NCI-H69 (cell line): ENCODE measurements at regions not wholly inside any gene's neighbourhood (a gene's known extent, or its start where the extent isn't known, plus 50 kb on each side); places are given as distances from the start of the nearest gene placed in this dataset.
"Not testable (repeated sequence)": the region's sequence is repeated elsewhere in the genome, so short reads cannot be mapped to it uniquely, and the experiment has no call there.

Experiments
- DNase-seq: peaks from one replicate; lab custom pipeline; 2025; lab: John Stamatoyannopoulos, UW

DNA sequence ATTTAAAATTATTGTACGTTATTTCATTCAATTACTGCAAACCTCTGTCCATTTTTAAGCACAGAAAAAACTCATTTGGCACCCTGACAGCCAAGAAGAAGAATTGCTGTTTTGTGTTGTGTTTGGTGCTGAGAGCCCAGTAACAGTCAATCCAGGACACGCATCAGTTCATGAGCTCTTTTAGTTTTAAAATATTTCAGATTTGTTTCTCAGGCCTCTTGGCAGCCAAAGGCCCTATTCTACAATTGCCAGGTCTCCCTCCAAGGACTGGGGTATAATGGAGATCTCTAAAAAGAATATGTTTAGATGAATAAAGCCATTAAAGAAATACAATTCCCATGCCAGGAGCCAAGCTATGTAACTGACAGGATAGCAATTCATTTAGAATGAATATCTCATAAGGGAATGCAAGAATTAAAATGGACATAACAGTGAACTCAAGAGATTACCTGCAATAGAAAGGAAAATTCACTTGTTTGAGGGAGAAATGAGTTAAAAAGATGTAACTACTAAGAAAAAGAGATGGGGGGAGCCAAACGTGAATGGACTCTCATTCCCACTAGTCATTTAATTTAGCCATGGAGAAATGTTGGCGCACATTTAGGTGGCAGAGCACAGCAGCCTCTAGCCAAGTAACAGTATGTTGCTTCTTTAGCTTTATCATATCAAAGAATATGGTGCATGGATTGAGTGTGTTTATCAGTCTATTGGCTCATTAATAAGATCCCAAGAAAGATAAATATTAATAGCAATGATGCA lies 140.6 kb upstream of the PELI2 start:
- no peak for DNase-seq

DNA sequence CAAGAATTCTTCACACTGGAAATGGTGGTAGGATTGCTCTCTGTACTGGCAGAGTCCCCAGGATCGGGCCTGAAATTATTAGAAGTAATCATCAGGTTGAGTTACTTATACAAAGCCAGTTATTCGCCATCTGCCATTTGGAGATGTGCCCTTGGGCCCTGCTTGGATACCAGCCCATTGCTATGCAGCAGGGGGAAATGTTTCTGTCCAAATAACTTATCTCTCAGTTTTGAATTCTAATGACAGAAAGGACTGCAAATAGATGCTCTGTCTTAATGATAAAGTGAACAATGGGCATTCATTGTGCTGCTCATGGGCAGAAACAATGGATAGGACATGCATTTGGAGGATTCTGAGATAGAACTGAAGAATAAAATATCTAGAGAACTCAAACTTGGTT lies 139.1 kb upstream of the PELI2 start:
- peak; percentile 94 for DNase-seq

DNA sequence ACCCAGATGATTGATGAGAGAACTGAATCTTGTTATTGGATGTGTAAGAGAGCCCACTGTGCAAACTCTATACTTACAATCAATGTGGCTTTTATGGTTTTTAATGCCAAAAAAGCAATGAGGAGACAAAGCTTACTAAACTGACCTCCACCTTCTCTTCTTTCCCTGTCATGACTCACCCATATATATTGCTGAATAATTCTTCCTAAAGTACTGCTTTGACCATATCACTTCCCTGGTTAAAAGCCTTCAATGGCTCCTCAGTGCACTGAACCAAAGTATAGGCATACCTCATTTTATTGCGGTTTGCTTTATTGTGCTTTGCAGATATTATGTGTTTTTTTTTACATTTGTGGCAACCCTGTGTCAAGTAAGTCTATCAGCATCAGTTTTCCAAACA lies 138.4 kb upstream of the PELI2 start:
- peak; percentile 75 for DNase-seq

DNA sequence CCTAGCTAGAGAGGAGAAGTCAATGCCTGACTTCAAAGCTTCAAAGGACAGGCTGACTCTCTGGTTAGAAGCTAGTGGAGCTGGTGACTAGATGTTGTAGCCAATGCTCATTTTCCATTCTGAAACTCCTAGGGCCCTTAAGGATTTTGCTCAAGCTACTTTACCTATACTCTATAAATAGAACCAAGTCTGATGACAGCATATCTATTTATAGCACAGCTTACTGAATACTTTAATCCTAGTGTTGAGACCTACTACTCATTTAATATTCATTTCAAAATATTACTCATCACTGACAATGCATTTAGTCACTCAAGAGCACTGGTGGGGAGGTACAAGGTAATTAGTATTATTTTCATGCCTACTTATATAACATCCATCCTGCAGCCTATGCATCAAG lies 137.2 kb upstream of the PELI2 start:
- DNase-seq, result no peak

DNA sequence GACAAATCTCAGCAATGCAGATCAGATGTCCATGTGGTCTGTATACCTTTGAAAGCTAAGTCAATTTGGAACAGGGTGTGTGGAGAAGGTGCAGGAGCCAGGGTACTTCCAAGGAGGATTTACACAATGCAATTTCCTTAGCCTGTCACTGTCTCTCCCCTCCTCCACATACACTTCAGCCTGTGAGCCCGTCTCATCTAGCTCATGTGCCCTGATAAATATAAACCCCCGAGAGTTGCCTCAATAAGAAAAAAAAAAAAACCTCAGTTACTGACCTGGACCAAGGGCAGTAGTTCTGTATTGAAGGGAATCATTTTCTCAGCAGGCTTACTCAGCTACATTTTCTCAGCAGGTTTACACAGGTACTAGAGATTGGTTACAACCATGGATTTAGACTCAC lies 132.1 kb upstream of the PELI2 start:
- DNase-seq, result peak; percentile 57

DNA sequence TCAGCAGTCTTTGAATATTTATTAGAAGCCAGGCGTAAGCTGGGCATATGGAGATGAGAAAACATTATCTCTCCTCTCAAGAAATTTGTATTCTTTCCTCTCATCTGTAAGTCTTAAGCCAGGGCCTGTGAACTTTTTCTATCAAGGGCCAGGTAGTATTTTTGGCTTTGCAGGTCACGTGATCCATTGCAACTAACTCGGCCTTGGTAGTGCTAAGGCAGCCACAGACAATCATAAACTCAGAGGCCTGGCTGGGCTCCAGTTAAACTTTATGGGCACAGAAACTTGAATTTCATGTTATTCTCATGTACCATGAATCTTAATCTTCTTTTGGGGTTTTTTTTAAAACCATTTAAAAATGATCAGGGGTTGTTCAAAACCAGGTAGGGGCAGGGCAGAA lies 117.4 kb upstream of the PELI2 start:
- no peak for DNase-seq

DNA sequence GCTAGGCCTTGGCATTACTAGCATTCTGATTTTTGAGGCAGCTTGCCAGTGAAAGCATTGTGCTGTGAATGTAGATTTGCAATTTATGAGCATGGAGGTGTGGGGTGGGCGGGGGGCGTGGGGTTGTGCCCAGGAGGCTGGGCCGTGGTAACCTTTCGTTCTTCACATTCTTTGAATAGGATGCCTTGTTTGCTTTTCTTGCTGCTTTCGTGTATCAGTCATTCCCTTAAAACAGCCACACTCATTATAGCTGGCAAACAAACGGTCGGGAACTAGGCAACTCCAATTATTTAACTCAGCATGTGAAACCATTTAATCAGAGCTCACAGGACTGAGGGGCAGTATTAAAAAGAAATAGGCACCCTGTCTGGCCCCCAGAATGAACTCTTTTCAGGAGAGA lies 115.9 kb upstream of the PELI2 start:
- DNase-seq, result peak; percentile 98

DNA sequence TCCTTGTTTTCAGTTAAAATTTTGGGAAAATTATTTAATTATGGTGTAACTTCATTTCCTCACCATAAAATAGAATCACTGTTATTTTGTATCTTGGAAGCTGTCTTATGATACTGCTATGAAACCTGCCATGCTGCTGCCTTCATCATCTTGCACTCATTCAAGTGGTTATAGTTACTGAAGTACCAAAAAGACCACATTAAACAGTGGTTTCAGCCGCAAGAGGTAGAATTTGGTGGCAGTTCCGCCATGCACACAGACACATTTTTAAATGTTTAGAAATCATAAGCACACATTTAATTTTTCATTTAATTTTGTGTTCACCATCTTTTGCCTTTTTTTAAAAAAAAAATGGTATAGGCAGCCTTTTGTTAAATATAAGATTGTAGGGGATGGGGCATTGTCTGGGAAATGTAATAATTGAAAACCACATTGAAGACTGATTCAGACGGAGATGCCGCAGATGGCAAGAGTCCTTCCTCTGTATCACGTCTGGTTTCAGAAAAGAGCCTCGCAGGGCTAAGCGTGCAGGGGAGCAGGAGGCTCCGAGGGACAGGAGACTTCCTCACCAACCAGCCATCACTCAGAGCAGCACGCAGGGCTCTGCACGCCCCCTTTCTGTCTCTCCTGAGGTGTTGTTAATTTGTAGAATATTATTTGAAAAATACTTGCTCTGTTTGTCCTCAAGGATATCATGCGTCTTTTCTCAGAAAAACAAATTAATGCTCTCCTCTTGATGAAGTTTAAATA lies 115.2 kb upstream of the PELI2 start:
- DNase-seq, result peak; percentile 65

DNA sequence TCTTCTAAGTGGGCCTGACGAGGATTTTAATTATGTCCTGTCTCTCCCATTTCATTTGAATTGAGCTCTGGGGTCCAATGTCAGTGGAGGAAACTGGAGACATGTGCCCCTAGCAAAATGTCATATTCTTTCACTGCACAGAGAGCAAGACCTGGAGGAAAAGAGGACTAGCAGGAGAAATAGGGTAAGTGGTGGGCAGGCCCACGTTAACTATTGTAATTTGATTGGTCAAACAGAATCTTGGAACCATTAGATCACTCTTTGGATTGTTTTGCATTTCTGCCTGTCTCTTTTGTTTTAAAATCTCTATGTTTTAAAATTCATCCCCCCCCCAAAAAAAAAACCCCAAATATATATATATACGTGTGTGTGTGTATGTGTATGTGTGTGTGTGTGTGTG lies 113.9 kb upstream of the PELI2 start:
- DNase-seq, result no peak

DNA sequence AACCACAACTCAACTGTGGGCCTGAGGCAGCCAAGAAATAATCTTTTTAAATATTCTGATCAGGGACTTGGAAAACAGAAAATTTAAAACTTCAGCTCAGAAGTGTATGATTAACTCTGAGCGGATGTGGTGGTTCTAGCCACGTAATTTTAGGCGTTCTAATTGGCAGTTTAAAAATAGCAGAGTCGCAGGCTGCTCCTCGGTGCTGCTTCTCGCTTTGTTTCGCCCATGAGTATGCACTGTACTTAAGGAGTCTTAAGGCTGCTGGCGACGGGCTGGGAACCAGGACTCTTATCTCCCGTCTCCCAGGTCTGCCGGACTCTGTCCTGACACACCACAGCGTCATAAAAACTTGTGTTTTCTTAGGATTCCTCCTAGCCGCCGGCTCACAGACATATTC lies 113.4 kb upstream of the PELI2 start:
- peak; percentile 22 for DNase-seq

DNA sequence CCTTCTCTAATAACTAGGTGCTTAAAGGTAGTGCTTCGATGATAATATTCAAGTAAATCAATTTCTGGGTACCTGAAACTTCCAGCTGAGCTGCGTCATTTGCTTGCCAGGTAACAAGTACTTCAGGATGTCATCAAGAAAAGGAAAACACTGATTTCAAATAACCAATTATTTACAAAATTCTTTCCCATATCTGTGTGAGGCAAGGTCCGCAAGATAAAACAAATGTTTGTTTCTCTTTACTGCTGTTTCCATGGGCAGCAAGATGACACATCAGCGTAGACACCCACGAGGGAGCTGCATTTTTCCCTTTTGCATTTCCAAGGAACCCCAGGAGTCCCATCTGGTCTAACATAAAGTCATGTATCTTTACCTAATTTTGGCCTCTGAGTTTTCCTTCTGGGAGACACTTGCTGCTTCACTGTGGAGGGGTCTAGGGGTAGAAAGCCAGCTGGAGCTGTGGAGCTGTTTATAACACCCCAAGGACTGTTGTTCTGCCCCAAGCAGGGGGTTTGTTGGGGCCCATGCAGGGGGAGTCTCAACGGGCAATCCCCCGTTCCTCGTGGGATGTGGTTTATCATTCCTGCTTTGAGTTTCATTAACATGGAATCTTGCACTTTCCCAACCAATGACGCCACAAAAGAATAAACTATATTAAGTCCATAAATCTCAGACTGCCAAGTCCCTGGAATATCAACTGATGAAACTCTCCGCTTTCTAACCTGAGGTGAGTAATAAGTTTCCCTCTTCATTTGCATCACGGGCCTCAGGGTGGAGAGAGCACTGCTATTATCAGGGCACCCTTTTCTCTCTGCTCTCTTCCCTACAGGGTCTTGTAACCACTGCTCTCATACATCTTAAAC lies 112.8 kb upstream of the PELI2 start:
- peak; percentile 43 for DNase-seq

DNA sequence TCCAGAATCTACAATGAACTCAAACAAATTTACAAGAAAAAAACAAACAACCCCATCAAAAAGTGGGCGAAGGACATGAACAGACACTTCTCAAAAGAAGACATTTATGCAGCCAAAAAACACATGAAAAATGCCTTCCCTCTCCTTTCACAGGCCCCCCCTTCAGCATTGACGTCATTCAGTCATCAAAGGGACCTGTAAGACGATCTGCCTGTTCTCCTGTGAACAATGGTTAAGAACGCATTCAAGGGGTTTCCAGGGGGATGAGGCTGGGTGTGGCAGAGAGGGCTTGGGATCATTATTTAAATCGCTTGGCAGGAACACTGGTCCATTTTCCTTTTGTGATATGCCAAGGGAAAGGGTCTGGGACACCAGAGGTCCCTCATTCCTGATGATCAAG lies 110.7 kb upstream of the PELI2 start:
- peak; percentile 84 for DNase-seq

DNA sequence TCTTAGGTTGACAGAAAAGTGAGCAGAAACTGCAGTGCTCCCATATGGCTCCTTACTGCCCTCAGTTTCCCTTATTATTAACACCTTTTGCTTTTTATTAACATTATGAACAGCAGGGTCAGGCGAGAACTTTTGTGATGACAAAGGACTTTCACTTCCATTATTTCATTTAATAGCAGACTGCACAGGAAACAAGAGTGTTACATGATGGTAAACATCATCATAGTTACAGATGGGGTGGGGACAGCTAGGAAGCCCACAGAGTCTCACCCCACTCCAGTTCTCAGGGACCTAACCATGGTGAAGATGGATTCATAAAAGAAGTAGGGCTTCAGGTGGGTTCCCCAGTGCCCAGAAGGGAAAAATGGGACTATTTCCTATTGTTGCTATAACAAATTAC lies 110.1 kb upstream of the PELI2 start:
- no peak for DNase-seq

DNA sequence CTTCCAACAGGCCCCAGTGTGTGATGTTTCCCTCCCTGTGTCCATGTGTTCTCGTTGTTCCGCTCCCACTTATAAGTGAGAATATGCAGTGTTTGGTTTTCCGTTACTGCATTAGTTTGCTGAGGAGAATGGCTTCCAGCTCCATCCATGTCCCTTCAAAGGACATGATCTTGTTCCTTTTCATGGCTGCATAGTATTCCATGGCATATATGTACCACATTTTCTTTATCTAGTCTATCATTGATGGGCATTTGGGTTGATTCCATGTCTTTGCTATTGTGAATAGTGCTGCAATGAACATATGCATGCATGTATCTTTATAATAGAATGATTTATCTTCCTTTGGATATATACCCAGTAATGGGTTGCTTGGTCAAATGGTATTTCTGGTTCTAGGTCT lies 109.5 kb upstream of the PELI2 start:
- DNase-seq, result not testable (repeated sequence)

DNA sequence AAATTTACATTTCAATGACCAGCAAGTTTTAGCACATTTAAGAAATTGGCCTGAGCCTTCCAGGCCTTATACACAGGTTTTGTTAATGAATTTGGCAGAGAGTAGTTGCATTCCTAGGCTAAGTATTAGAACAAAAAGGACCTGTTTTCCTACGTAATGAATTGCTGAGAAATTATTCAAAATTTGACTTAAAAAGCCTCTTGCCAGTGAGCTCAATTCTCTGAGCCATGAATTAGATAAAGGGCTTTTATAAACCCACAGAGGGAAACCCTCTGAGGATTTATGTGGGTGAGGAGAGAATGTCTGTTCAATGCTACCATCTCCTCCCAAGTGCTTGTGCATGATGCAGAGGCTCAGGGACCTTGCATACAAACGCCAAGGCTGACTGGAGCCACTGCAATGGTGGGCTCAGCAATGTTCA lies 94.5 kb upstream of the PELI2 start:
- no peak for DNase-seq

DNA sequence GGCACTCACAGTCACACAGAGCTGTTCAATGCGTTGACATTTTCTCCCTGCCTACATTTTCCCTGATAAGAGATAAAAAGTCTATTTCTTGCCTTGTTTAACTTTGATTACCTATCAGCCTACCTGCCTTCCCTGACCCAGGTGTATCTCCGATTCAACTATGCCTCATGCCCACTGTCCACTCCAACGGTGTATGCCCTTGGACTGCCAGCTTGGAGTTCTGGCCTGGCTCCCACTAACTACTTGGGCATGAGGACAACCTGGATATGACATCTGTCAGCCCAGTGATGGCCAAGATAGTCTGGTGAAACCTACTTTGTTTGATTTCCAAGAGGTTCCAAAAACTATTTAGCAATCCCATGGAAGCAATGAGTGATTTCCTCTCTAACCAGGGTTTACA lies 93.0 kb upstream of the PELI2 start:
- no peak for DNase-seq

DNA sequence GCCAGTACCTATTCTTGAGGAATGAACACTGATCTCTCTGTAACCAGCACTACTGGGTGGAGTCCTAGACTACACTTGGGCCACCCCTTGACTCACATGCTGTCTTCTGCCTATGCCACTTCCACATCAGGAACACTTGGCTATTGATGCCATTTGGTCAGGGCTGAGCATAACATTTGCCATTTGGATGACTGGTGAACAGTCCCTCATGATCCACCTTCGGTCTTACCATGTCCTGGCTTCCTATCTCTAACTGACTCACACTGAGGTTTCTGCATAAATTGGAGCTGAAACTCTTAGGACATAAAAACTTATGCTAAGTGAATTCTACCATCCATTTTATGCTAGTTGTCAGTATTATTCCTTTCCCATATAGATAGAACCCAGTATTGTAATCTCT lies 91.7 kb upstream of the PELI2 start:
- DNase-seq, result no peak

DNA sequence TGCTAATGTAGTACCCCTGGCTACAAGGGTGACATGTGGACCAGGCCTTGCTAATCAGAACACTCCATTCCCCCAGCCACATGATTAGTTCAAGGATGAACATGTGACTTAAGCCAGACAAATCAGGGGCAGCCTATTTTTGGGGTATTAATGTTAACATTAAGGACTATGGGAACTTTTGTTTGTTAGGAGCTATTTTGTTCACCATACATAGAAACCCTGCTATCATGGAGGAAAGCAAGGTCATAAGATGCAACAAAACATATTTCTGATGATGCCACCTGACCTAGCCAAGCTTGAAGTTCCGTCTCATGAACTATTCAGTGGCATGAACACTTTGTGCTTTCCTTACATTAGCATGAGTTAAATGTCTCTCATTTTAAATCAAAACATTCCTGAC lies 90.8 kb upstream of the PELI2 start:
- DNase-seq, result no peak

DNA sequence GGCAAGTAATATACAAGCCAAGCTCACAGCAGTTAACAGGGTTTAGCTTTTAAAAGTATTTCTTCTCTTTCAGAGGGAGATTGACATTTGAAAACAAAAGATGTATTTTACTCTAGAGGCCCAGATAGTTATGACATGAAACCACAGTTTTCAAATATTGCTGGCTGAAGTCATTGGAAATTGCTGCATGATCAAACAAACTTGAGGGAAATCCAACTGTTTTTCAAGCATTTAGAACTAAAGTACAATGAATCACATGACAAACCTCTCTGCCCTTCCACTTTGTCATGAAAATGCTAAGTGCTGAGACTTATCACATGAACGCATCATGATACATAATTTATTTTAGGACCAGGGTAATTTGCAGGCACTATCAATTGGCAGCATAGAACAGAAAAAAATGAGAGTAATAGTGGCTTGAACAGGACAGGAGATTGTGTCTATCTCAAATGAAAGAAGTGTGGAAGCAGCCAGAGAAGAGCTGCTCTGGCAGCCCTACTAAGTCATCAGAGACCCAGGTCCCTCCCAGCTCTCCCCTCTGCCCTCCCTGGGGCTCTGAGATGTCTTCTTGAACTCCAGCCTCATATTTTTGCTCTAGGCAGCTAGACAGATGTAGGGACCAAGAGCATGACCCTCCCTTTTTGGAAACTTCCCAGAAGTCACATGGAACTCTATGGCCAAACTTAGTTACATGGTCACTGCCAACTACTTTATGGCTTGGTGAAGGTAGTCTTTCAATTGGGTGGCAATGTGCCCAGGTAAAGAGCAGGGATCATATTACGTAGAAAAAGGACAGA lies 90.1 kb upstream of the PELI2 start:
- peak; percentile 82 for DNase-seq

DNA sequence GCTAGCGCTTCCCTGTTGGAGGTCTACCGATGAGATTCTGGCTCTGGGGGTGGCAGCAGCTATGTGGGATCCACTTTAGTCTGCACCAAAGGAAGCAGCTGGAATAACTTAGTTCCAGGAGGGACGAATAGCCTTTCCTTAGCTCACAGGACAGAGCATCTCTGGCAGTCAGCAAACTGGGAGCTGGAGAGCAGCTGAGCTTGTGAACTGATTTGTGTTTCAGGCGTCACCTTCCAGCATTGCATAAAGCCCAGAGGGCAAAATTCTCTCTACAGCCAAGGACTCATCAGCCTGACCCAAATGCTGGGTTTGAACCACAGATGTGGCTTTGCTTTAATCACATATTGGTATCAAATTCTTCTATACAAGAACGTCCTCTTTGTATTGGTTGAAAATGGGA lies 81.9 kb upstream of the PELI2 start:
- no peak for DNase-seq

DNA sequence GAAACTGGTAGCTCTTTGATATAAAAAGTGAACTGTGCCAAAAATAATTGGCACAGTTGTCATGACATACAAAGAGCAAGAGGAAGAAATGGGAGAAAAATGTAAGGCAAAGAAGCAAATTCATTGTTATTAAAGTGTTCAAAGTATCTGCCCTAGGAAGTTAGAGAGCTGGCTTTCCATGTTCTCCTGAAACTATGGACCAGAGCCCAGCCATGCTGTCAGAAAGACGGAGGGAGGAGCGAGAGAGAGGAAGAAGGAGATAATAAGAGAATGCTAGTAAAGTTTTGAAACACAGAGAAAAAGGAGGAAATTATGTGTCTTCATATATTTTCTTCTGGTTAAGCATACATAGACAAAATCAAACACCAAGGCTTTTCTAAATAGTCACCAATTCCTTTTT lies 78.1 kb upstream of the PELI2 start:
- no peak for DNase-seq

DNA sequence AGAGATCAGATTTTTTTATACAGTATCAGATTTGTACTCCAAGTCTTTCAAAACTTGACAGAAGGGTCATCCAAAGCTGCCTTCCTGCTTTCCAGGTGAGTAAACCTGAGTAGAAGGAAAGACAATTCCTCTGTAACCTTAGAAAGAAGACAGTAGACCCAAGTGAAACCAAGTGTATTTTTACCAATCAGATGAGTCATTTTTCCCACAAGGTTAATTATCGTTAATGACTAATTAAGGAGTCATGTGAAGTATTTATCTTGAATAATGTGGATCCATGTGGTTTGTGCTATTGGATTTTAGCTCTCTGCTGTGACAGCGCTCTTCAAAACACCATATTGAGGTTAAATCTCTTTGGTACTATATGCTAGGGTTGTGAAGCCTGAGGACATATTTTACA lies 74.0 kb upstream of the PELI2 start:
- peak; percentile 71 for DNase-seq
